GM11168 (cell line): ENCODE measurements at regions not wholly inside any gene's neighbourhood (a gene's known extent, or its start where the extent isn't known, plus 50 kb on each side); places are given as distances from the start of the nearest gene placed in this dataset.

Experiments used
- in situ Hi-C: fragments of 300-500 bp; cut with MboI; formaldehyde crosslinking; loops from one replicate; pipeline ENCODE4 v1.12.0; 2022; ENCODE audit warnings: low sequenced_read_pairs; ENCODE audit not compliant: unreplicated experiment

- in situ Hi-C loops: no loop called here
Observed at GRCh38 chr3:72479651-72480215, 368.5 kb downstream of the SHQ1 start.

DNA sequence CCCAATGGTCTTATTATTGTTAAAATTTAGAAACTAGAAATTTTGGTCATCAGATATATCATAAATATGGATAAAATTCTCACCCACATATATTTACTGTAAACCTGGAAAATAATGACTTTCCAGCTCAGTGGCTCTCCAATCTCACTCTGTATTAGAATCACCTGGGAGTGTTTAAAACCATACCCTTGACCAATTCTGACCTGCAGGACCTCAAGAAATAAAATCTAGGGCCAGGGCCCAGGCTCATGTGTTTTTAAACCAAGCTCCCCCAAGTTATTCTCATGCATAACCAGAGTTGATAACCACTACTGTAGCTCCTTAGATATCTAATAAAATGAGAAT lies 372.1 kb downstream of the SHQ1 start:
- in situ Hi-C loops: no loop called here

DNA sequence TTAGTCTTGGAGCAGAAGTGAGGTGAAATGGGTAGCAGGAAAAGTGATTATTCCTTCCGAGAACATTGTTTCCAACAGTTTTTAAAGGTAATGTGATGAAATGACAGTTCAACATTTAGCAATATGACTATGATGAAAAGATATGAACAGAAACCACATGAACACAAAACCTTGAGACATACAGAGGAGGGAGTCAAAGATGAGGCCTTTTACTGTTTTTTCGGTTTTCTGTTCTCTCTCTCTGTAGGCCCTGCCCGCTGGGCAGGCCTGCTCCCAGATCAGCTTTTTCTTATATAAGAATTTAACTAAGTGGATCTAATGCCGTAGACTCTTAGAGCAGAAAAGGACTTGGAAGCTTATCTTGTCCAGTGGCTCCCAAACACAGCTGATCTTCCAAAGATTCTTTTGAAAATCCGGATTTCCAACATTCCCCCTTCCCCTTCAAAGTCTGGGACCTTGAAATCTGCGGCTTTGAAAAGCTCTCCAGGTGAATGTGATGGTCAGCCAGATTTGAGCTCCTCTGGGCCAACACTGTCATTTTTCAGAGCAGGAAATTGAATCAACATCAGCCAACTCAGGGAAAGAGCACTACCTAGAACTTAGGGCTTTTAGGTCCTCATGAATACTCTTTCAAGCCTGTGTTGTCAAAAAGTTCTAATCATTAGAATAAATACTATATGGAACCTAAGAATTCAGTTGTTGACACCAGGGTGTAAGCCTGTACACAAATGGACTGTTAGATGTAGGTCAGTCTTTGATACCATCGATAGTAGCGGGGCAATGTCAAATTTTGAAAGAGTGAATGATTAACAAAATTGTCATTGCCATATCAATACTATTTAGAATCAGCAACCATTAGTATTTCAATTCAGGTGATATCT lies 372.7 kb downstream of the SHQ1 start:
- in situ Hi-C loops: no loop called here

- in situ Hi-C loops: no loop called here
Observed at GRCh38 chr3:72474775-72475174, 373.5 kb downstream of the SHQ1 start.

DNA sequence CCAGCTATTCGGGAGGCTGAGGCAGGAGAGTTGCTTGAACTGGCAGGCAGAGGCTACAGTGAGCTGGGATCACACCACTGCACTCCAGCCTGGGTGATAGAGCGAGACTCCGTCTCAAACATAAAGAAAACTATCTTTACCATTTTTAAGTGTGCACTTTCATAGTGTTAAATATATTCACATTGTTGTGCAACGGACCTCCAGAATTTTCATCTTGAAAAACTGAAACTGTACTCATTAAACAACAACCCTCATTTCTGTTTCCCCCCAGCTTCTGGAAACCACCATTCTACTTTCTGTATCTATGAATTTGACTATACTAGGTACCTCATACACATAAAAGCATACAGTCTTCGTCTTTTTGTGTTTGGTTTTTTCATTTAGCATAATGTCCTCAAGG lies 375.1 kb downstream of the SHQ1 start:
- in situ Hi-C loops: no loop called here

DNA sequence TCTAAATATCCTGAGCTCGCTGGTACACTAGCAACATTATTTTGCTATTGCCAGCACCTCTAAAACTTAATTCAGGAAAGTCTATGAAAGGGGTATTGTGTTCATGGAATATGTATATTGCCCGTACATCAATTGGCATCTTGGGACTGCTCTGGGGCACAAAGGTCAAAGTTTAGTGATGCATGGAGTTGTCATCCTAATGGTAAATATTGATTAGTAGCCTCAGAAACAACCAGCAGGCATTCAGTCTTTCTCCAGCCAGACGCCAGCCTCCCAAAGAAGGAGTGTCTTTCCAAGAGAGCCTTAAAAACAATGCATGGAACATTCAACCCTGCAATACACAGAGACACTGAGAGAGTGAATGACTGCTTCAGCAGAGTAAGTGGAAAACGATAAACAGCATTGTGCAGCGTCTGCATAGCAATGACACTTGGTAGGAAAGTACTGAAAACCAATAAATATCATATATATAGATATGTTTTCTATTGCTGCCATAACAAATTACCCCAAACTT lies 377.3 kb downstream of the SHQ1 start:
- in situ Hi-C loops: no loop called here

- in situ Hi-C loops: no loop called here
Observed at GRCh38 chr3:72465853-72466252, 382.4 kb downstream of the SHQ1 start.

DNA sequence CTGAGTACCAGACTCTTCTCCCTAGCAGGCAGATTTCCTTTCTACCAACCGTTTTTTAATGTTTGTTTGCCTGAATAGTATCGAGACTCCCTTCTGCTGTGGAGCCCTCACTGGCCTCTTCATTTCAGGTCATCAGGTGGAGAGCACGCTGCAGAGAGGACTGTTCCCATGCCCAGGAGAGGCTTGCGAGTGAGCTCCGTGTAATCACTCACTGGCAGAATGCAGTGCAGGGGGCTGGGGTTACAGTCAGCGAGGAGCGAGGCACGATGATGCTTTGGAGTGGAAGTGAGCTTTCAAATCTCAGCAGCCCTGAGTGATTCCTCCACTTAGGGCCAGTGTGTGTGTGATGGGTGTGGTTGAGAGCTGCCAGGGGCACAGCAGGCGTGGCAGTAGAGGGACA lies 385.2 kb downstream of the SHQ1 start:
- in situ Hi-C loops: no loop called here

- in situ Hi-C loops: no loop called here
Observed at GRCh38 chr3:72462595-72463011, 385.6 kb downstream of the SHQ1 start.

GRCh38 chr3:72461787-72462186 lies 386.5 kb downstream of the SHQ1 start:
- in situ Hi-C loops: no loop called here

GRCh38 chr3:72460205-72461174 lies 387.8 kb downstream of the SHQ1 start:
- in situ Hi-C loops: no loop called here

DNA sequence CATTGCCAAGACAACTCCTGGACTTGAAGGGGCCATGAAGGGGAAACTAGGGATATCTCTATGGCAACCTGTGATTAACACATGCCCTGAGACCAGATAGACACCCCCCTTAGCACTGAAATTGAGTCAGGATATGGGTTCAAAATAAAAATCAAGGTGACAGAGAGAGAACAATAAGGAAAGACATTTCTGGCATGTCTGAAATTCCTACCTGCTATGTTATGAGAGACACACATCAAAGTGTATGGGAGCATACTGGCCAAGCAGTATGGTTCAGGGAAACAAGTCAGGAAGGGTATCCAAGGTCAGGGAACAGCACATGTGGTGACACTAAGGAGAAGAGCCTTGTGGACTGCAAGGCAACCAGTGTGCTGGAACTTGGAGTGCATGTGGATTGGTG lies 388.7 kb downstream of the SHQ1 start:
- in situ Hi-C loops: no loop called here

DNA sequence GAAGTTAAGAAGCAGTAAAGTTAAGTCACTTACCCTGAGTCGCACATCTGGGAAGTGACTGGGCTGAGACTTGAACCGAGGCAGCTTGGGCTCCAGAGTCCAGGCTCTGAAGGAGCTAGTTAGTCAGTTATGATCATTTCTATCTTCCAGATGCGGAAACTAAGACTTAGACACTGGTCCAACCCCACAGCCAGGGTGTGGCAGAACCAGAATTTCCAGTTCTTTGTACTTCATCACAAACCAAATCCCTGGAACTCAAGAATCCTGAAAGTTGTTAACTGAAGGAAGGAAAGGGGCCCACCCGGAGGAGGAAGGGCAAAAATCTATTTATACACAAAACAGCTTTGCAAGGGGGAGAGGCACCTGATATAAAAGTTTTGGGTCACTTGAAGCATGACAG lies 389.9 kb downstream of the SHQ1 start:
- in situ Hi-C loops: no loop called here

DNA sequence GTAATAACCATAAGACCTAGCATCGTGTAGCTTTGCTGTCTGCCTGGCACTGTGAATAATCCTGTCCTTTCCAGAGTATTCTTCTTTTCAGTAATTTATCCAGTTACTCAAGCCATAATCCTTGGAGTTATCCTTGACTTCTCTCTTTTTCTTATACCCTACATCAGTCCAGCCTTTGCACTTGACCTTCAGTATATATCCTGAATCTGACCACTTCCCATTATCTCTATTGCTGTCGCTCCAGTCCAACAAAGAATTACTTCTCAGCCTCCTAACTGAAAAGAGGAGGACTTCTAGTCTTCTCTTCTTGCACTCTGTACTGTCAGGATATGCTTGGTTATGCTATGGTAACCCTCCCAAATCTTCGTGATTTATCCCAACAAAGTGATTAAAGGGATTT lies 393.8 kb downstream of the SHQ1 start:
- in situ Hi-C loops: no loop called here

DNA sequence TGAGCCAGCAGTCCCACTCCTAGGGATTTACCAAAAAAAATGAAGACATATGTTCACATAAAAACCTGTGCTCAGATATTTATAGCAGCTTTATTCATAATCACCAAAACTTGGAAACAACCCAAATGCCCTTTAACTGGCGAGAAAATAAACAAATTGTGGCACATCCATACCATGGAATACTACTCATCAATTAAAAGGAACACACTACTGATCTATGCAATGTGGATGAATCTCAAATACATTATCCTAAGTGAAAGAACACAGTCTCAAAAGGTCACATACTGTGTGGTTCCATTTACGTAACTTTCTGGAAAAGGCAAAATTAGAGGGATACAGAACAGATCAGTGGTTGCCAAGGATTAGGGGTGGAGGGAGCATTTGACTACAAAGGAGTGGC lies 394.5 kb downstream of the SHQ1 start:
- in situ Hi-C loops: no loop called here

DNA sequence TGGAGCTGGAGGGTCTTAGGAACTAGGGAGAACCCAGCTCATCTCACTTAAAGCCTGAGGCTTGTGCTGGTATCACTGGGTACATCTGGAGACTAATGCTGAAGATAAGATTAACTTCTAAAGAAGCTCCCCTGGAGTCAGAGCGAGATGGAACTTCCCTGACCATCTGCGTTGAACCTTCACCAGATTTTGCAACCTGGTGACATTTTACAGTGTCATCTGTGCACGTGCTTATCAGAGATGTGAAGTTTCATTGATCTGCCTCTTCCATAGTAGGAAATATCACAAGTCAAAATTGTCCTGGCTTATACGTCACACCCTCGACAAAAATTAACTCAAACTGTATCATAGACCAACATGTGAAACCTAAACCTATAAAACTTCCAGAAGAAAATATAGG lies 395.5 kb downstream of the SHQ1 start:
- in situ Hi-C loops: no loop called here

GRCh38 chr3:72451841-72452240 lies 396.4 kb downstream of the SHQ1 start:
- in situ Hi-C loops: no loop called here

- in situ Hi-C loops: no loop called here
Observed at GRCh38 chr3:72449551-72449950, 398.7 kb downstream of the SHQ1 start.

DNA sequence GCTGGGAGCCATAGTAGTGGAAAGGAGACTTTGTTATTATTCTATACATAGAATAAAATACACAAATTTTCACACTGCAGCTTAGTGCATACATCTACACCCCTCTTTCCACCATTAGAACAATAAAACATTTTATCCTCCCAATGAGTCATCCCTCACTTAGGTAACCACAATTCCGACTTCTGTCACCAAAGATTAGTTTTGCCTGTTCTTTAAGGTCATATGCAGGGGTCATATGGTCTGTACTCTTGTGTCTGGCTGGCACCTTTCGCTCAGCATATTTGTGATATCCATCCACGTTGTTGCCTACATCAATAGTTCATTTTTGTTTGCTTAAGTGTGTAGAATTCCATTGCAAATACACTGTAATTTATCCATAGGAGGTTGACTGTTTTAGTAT lies 399.4 kb downstream of the SHQ1 start:
- in situ Hi-C loops: no loop called here

GRCh38 chr3:72448375-72448823 lies 399.8 kb downstream of the SHQ1 start:
- in situ Hi-C loops: no loop called here
